H9 (cell line): ENCODE measurements at regions not wholly inside any gene's neighbourhood (a gene's known extent, or its start where the extent isn't known, plus 50 kb on each side); places are given as distances from the start of the nearest gene placed in this dataset.

Experiments used
- DNase-seq: peaks from one replicate; pipeline ENCODE4 v3.0.0-alpha.2; 2017
- H2AFZ ChIP-seq: one replicate; pipeline ENCODE4 v1.6.1; 2013; ENCODE audit warnings: mild to moderate bottlenecking, low read length, control low read depth, moderate library complexity
- H2AK5ac ChIP-seq: 2 replicates; pipeline ENCODE4 v1.6.1; 2013; ENCODE audit warnings: low read length, control low read depth, mixed read lengths; ENCODE audit not compliant: insufficient read length
- H2BK120ac ChIP-seq: one replicate; pipeline ENCODE4 v1.6.1; 2013; ENCODE audit warnings: low read depth, mild to moderate bottlenecking, low read length, control low read depth, inconsistent platforms; ENCODE audit not compliant: poor library complexity, severe bottlenecking
- H2BK12ac ChIP-seq: 2 replicates; pipeline ENCODE4 v1.6.1; 2013; ENCODE audit warnings: low read length, control low read depth, mixed read lengths, low read depth; ENCODE audit not compliant: insufficient read length
- H2BK15ac ChIP-seq: 2 replicates; pipeline ENCODE4 v1.6.1; 2013; ENCODE audit warnings: low read depth, low read length, control low read depth
- H2BK20ac ChIP-seq: one replicate; pipeline ENCODE4 v1.6.1; 2013; ENCODE audit warnings: low read depth, mild to moderate bottlenecking, low read length, control low read depth, inconsistent platforms; ENCODE audit not compliant: poor library complexity, severe bottlenecking
- H2BK5ac ChIP-seq: 2 replicates; pipeline ENCODE4 v1.6.1; 2013; ENCODE audit warnings: low read length, control low read depth, mixed read lengths; ENCODE audit not compliant: insufficient read length
- H3K14ac ChIP-seq: 2 replicates; pipeline ENCODE4 v1.6.1; 2013; ENCODE audit warnings: low read length, control low read depth; ENCODE audit not compliant: insufficient read depth
- H3K18ac ChIP-seq: 2 replicates; pipeline ENCODE4 v1.6.1; 2013; ENCODE audit warnings: low read depth, mild to moderate bottlenecking, mixed read lengths, low read length, control low read depth; ENCODE audit not compliant: insufficient read length
- H3K23ac ChIP-seq: 2 replicates; pipeline ENCODE4 v1.6.1; 2013; ENCODE audit warnings: low read length, control low read depth, mixed read lengths, low read depth; ENCODE audit not compliant: insufficient read length
- H3K23me2 ChIP-seq: 2 replicates; pipeline ENCODE4 v1.6.1; 2013; ENCODE audit warnings: low read depth, mild to moderate bottlenecking, mixed read lengths, low read length, control low read depth; ENCODE audit not compliant: insufficient read length, poor library complexity, severe bottlenecking
- H3K27ac ChIP-seq: 2 replicates; pipeline ENCODE4 v1.5.1; 2013; ENCODE audit warnings: low read length, control low read depth, mixed read lengths, low read depth; ENCODE audit not compliant: insufficient read length
- H3K27me3 ChIP-seq: 2 replicates; pipeline ENCODE4 v1.6.1; 2013; ENCODE audit warnings: low read length, control low read depth, inconsistent platforms; ENCODE audit not compliant: insufficient read depth
- H3K4ac ChIP-seq: 2 replicates; pipeline ENCODE4 v1.6.1; 2013; ENCODE audit warnings: low read depth, mild to moderate bottlenecking, control low read depth, inconsistent platforms, low read length, moderate library complexity
- H3K4me1 ChIP-seq: 2 replicates; pipeline ENCODE4 v1.6.1; 2013; ENCODE audit warnings: low read length, control low read depth, inconsistent platforms; ENCODE audit not compliant: insufficient read depth
- H3K4me2 ChIP-seq: 2 replicates; pipeline ENCODE4 v1.6.1; 2013; ENCODE audit warnings: low read length, control low read depth, mixed read lengths; ENCODE audit not compliant: insufficient read length, insufficient read depth
- H3K56ac ChIP-seq: 2 replicates; pipeline ENCODE4 v1.6.1; 2013; ENCODE audit warnings: low read depth, mild to moderate bottlenecking, mixed read lengths, low read length, control low read depth; ENCODE audit not compliant: insufficient read length
- H3K79me1 ChIP-seq: 2 replicates; pipeline ENCODE4 v1.6.1; 2013; ENCODE audit warnings: low read depth, mild to moderate bottlenecking, moderate library complexity, low read length, control low read depth, inconsistent platforms; ENCODE audit not compliant: insufficient read depth, poor library complexity, severe bottlenecking
- H3K79me2 ChIP-seq: 2 replicates; pipeline ENCODE4 v1.6.1; 2013; ENCODE audit warnings: low read length, control low read depth, inconsistent platforms; ENCODE audit not compliant: insufficient read depth
- H3K9ac ChIP-seq: 2 replicates; pipeline ENCODE4 v1.6.1; 2013; ENCODE audit warnings: low read length, control low read depth, mixed read lengths; ENCODE audit not compliant: insufficient read length; ENCODE audit errors: extremely low read depth
- H3K9me3 ChIP-seq: one replicate; pipeline ENCODE4 v1.6.1; 2013; ENCODE audit warnings: low read depth, low read length, inconsistent platforms; ENCODE audit not compliant: control insufficient read depth
- H3T11ph ChIP-seq: one replicate; pipeline ENCODE4 v1.6.1; 2013; ENCODE audit warnings: mild to moderate bottlenecking, low read length, control low read depth, inconsistent platforms
- H4K20me1 ChIP-seq: one replicate; pipeline ENCODE4 v1.6.1; 2013; ENCODE audit not compliant: control insufficient read depth, insufficient read length, insufficient read depth
- H4K5ac ChIP-seq: 2 replicates; pipeline ENCODE4 v1.6.1; 2013; ENCODE audit warnings: low read depth, mild to moderate bottlenecking, mixed read lengths, low read length, control low read depth; ENCODE audit not compliant: insufficient read length
- H4K8ac ChIP-seq: replicated peaks from 2 replicates; pipeline ENCODE4 v1.6.1; 2013; ENCODE audit warnings: low read length, control low read depth, mixed read lengths, low read depth; ENCODE audit not compliant: insufficient read length
- H4K91ac ChIP-seq: 2 replicates; pipeline ENCODE4 v1.6.1; 2013; ENCODE audit warnings: low read depth, mild to moderate bottlenecking, moderate library complexity, mixed read lengths, low read length, control low read depth; ENCODE audit not compliant: insufficient read length
- H3K27ac Mint-ChIP-seq, 3 experiments: 2 replicates in 2 of 3; 3 replicates in 1 of 3; pipeline ENCODE4 v1.8.0; 2020 to 2021; ENCODE audit warnings: mixed read lengths in 3 of 3, mild to moderate bottlenecking in 1 of 3, moderate library complexity in 1 of 3
- H3K27me3 Mint-ChIP-seq: 2 replicates; pipeline ENCODE4 v1.8.0; 2021; ENCODE audit warnings: low read depth, mild to moderate bottlenecking, moderate library complexity, mixed read lengths
- H3K36me3 Mint-ChIP-seq, 3 experiments: 2 replicates in 2 of 3; 3 replicates in 1 of 3; pipeline ENCODE4 v1.8.0; 2020 to 2021; ENCODE audit warnings: low read depth in 3 of 3, mixed read lengths in 3 of 3; ENCODE audit not compliant: insufficient read depth in 1 of 3
- H3K4me1 Mint-ChIP-seq, 2 experiments: 2 replicates each; pipeline ENCODE4 v1.8.0; 2020; ENCODE audit warnings: mixed read lengths in 2 of 2
- H3K4me3 Mint-ChIP-seq, 2 experiments: 2 replicates in 1 of 2; 3 replicates in 1 of 2; pipeline ENCODE4 v1.8.0; 2020 to 2021; ENCODE audit warnings: mild to moderate bottlenecking in 2 of 2, mixed read lengths in 2 of 2, moderate library complexity in 1 of 2
- H3K9me3 Mint-ChIP-seq, 2 experiments: 2 replicates in 1 of 2; 3 replicates in 1 of 2; pipeline ENCODE4 v1.8.0; 2020; ENCODE audit warnings: mild to moderate bottlenecking in 2 of 2, mixed read lengths in 2 of 2, moderate library complexity in 1 of 2
- CTCF ChIP-seq: fragments of 200-600 bp; sonication (generic); conservative IDR thresholded peaks from 3 replicates; pipeline ENCODE4 v1.8.0; 2021; ENCODE audit warnings: antibody characterized with exemption, mild to moderate bottlenecking
- WGBS: extraction: QIAGEN DNeasy Blood & Tissue Kit; methylation state at CpG from one replicate; pipeline ENCODE4 v1.1.7; 2013; ENCODE audit warnings: missing lambda C conversion rate, low lambda C conversion rate, mixed read lengths; ENCODE audit not compliant: insufficient read length; ENCODE audit errors: extremely low coverage; 5-methylcytosine and 5-hydroxymethylcytosine counted together

- Histone ChIP-seq H2BK20ac (no peak overlapping the region), H3K56ac (no peak overlapping the region), H4K5ac (no peak overlapping the region), H2BK15ac (no peak overlapping the region), H2BK120ac (no peak overlapping the region), H3K79me2 (no peaks in the 10 kb centered on the region), H3K79me1 (no peaks in the 10 kb centered on the region), H3K14ac (no peak overlapping the region), H4K20me1 (no peaks in the 10 kb centered on the region), H3K27ac (no peak overlapping the region), H4K91ac (no peak overlapping the region), H3K18ac (no peak overlapping the region), H3K23me2 (no peaks in the 10 kb centered on the region), H3K4me1 (no peaks in the 10 kb centered on the region), H2BK5ac (no peak overlapping the region), H2BK12ac (no peak overlapping the region), H3K4ac (no peak overlapping the region), H3K27me3 (peaks cover 3% of the 10 kb centered on the region; the same call in 1 of the 2 replicates), H3K23ac (no peak overlapping the region), H2AFZ (no peak overlapping the region), H3K9ac (no peak overlapping the region), H2AK5ac (no peak overlapping the region), H3T11ph (no peak overlapping the region), H3K4me2 (no peak overlapping the region), H4K8ac (no peak overlapping the region), H3K9me3 (no peaks in the 10 kb centered on the region)
- H3K4me3 Mint-ChIP-seq = no peak overlapping the region
- no CpG with 5 or more reads among the region's 1 CpG for WGBS
- DNase-seq = no peak
- no peak for TF ChIP-seq CTCF
- no peaks in the 10 kb centered on the region for H3K9me3 Mint-ChIP-seq
- H3K4me1 Mint-ChIP-seq = no peaks in the 10 kb centered on the region
- H3K27ac Mint-ChIP-seq = no peak overlapping the region
- peaks cover 86% of the 10 kb centered on the region for H3K27me3 Mint-ChIP-seq
- H3K36me3 Mint-ChIP-seq = no peaks in the 10 kb centered on the region
These were observed 87.0 kb upstream of the TBCA start for GRCh38 chr5:77863181-77863580.
